Neuronal stem cell (in vitro differentiated cells): ENCODE measurements at regions not wholly inside any gene's neighbourhood (a gene's known extent, or its start where the extent isn't known, plus 50 kb on each side); places are given as distances from the start of the nearest gene placed in this dataset.
A peak's percentile ranks its signal among the peaks of the same experiment; 100 is the strongest.

Experiments used
- DNase-seq: peaks from one replicate; pipeline ENCODE4 v3.0.0-alpha.2; 2013; ENCODE audit warnings: low spot score
- H2AFZ ChIP-seq: one replicate; pipeline ENCODE4 v1.6.1; 2013; ENCODE audit warnings: mild to moderate bottlenecking, low read length, inconsistent platforms
- H2AK5ac ChIP-seq: 2 replicates; pipeline ENCODE4 v1.6.1; 2013; ENCODE audit warnings: low read depth, mild to moderate bottlenecking, inconsistent platforms, low read length, moderate library complexity, mixed read lengths
- H2BK120ac ChIP-seq: 2 replicates; pipeline ENCODE4 v1.6.1; 2013; ENCODE audit warnings: low read depth, mild to moderate bottlenecking, inconsistent platforms, low read length, moderate library complexity, mixed read lengths
- H2BK12ac ChIP-seq: one replicate; pipeline ENCODE4 v1.6.1; 2013; ENCODE audit warnings: low read length, inconsistent platforms
- H2BK15ac ChIP-seq: 2 replicates; pipeline ENCODE4 v1.6.1; 2013; ENCODE audit warnings: mild to moderate bottlenecking, low read length, inconsistent platforms, mixed read lengths
- H2BK5ac ChIP-seq: one replicate; pipeline ENCODE4 v1.6.1; 2013; ENCODE audit warnings: inconsistent platforms, mild to moderate bottlenecking, low read length, moderate library complexity
- H3K14ac ChIP-seq: one replicate; pipeline ENCODE4 v1.6.1; 2013; ENCODE audit warnings: low read length, inconsistent platforms
- H3K18ac ChIP-seq: 2 replicates; pipeline ENCODE4 v1.6.1; 2013; ENCODE audit warnings: low read length, inconsistent platforms
- H3K23ac ChIP-seq: 2 replicates; pipeline ENCODE4 v1.6.1; 2013; ENCODE audit warnings: low read depth, mild to moderate bottlenecking, mixed read lengths, low read length, inconsistent platforms; ENCODE audit not compliant: poor library complexity
- H3K27ac ChIP-seq: replicated peaks from 3 replicates; pipeline ENCODE4 v1.5.1; 2013; ENCODE audit warnings: low read length, inconsistent platforms
- H3K27me3 ChIP-seq, 3 experiments: 2 replicates each; pipeline ENCODE4 v1.6.1; 2013; ENCODE audit warnings: low read length in 3 of 3, mild to moderate bottlenecking in 2 of 3, inconsistent platforms in 1 of 3, low read depth in 1 of 3, mixed read lengths in 1 of 3, moderate library complexity in 1 of 3; ENCODE audit not compliant: control insufficient read depth in 3 of 3, insufficient read depth in 3 of 3
- H3K36me3 ChIP-seq, 2 donors: replicated peaks in 1 of 2; 2 replicates each; pipeline ENCODE4 v1.6.1; 2013; ENCODE audit warnings: low read length in 2 of 2; ENCODE audit not compliant: control insufficient read depth in 2 of 2, insufficient read depth in 2 of 2
- H3K4ac ChIP-seq: 2 replicates; pipeline ENCODE4 v1.6.1; 2013; ENCODE audit warnings: inconsistent platforms, mild to moderate bottlenecking, low read length, moderate library complexity
- H3K4me1 ChIP-seq, 2 donors: 1 replicate in 1 of 2; 2 replicates in 1 of 2; pipeline ENCODE4 v1.6.1; 2013; ENCODE audit warnings: low read length in 2 of 2, low read depth in 1 of 2; ENCODE audit not compliant: control insufficient read depth in 2 of 2, insufficient read depth in 1 of 2
- H3K4me2 ChIP-seq: one replicate; pipeline ENCODE4 v1.6.1; 2013; ENCODE audit warnings: mild to moderate bottlenecking, low read length, inconsistent platforms; ENCODE audit not compliant: insufficient read depth, poor library complexity, severe bottlenecking
- H3K4me3 ChIP-seq, 2 donors: 2 replicates each; pipeline ENCODE4 v1.5.1; 2013; ENCODE audit warnings: low read length in 2 of 2, mild to moderate bottlenecking in 2 of 2, inconsistent platforms in 1 of 2, moderate library complexity in 1 of 2
- H3K79me1 ChIP-seq: one replicate; pipeline ENCODE4 v1.6.1; 2013; ENCODE audit warnings: low read depth, mild to moderate bottlenecking, inconsistent platforms, low read length, moderate library complexity
- H3K9ac ChIP-seq: one replicate; pipeline ENCODE4 v1.6.1; 2013; ENCODE audit warnings: mild to moderate bottlenecking, low read depth, low read length, inconsistent platforms; ENCODE audit not compliant: poor library complexity
- H3K9me3 ChIP-seq, 2 donors: replicated peaks in 1 of 2; 2 replicates each; pipeline versions ENCODE3 to v1.6.1; 2013; ENCODE audit warnings: low read length in 2 of 2, mild to moderate bottlenecking in 2 of 2, inconsistent platforms in 1 of 2, low read depth in 1 of 2, mixed read lengths in 1 of 2, moderate library complexity in 1 of 2; ENCODE audit not compliant: control insufficient read depth in 2 of 2, insufficient read depth in 1 of 2
- H4K8ac ChIP-seq: one replicate; pipeline ENCODE4 v1.6.1; 2013; ENCODE audit warnings: low read depth, mild to moderate bottlenecking, inconsistent platforms, low read length, moderate library complexity
- H4K91ac ChIP-seq: one replicate; pipeline ENCODE4 v1.6.1; 2013; ENCODE audit warnings: low read length, low read depth, mild to moderate bottlenecking, inconsistent platforms; ENCODE audit not compliant: poor library complexity
- WGBS, 2 donors: extraction: QIAGEN DNeasy Blood & Tissue Kit; methylation state at CpG; one replicate each; pipeline ENCODE4 v1.1.7; 2013; ENCODE audit warnings: missing lambda C conversion rate in 2 of 2, mixed read lengths in 1 of 2; ENCODE audit not compliant: insufficient read length in 2 of 2, insufficient replicate concordance in 1 of 2; ENCODE audit errors: extremely low coverage in 2 of 2; 5-methylcytosine and 5-hydroxymethylcytosine counted together

- no peaks in the 10 kb centered on the region for H3K27me3 ChIP-seq
- no peak overlapping the region for H2BK15ac ChIP-seq
- no peak overlapping the region for H3K4me2 ChIP-seq
- no peaks in the 10 kb centered on the region for H3K9me3 ChIP-seq
- no peaks in the 10 kb centered on the region for H3K36me3 ChIP-seq
- no peak overlapping the region for H2AFZ ChIP-seq
- WGBS, 2 donors: no CpG with 5 or more reads among the region's 7 CpGs
- no peak overlapping the region for H3K18ac ChIP-seq
- H3K4ac ChIP-seq: no peak overlapping the region
- H2AK5ac ChIP-seq: no peak overlapping the region
- no peak overlapping the region for H3K4me3 ChIP-seq
- H2BK5ac ChIP-seq: no peak overlapping the region
- no peak overlapping the region for H4K8ac ChIP-seq
- no peak overlapping the region for H4K91ac ChIP-seq
- H2BK12ac ChIP-seq: no peak overlapping the region
- no peak overlapping the region for H3K9ac ChIP-seq
- peak; percentile 14 for DNase-seq
- no peak overlapping the region for H2BK120ac ChIP-seq
- no peaks in the 10 kb centered on the region for H3K4me1 ChIP-seq
- no peak overlapping the region for H3K27ac ChIP-seq
- H3K79me1 ChIP-seq: no peaks in the 10 kb centered on the region
- H3K23ac ChIP-seq: no peak overlapping the region
- no peak overlapping the region for H3K14ac ChIP-seq
Observed at GRCh38 chr20:52379723-52380336, 188.3 kb upstream of the ZFP64 start.

GRCh38 chr20:52372169-52372568, 180.6 kb upstream of the ZFP64 start:
- Histone ChIP-seq H3K14ac (no peak overlapping the region), H2BK15ac (no peak overlapping the region), H3K4me3 (no peak overlapping the region), H3K4ac (no peak overlapping the region), H3K4me2 (no peak overlapping the region), H2AFZ (no peak overlapping the region), H3K9me3 (no peaks in the 10 kb centered on the region), H3K4me1 (no peaks in the 10 kb centered on the region), H3K27me3 (no peaks in the 10 kb centered on the region), H4K91ac (no peak overlapping the region), H2AK5ac (no peak overlapping the region), H3K79me1 (no peaks in the 10 kb centered on the region), H3K18ac (no peak overlapping the region), H3K36me3 (no peaks in the 10 kb centered on the region), H2BK120ac (no peak overlapping the region), H4K8ac (no peak overlapping the region), H3K23ac (no peak overlapping the region), H3K9ac (no peak overlapping the region), H2BK12ac (no peak overlapping the region), H3K27ac (no peak overlapping the region), H2BK5ac (no peak overlapping the region)
- no CpG with 5 or more reads among the region's 4 CpGs for WGBS, 2 donors
- no peak for DNase-seq

GRCh38 chr20:52365688-52366087, 174.1 kb upstream of the ZFP64 start:
- Histone ChIP-seq H3K4me3 (no peak overlapping the region), H3K18ac (no peak overlapping the region), H3K27ac (no peak overlapping the region), H3K4me2 (no peak overlapping the region), H3K4me1 (no peaks in the 10 kb centered on the region), H2BK12ac (no peak overlapping the region), H3K9ac (no peak overlapping the region), H4K8ac (no peak overlapping the region), H3K4ac (no peak overlapping the region), H3K79me1 (no peaks in the 10 kb centered on the region), H2AK5ac (no peak overlapping the region), H2AFZ (no peak overlapping the region), H3K36me3 (no peaks in the 10 kb centered on the region), H3K9me3 (no peaks in the 10 kb centered on the region), H2BK15ac (no peak overlapping the region), H3K23ac (no peak overlapping the region), H3K27me3 (no peaks in the 10 kb centered on the region), H2BK5ac (no peak overlapping the region), H3K14ac (no peak overlapping the region), H2BK120ac (no peak overlapping the region), H4K91ac (no peak overlapping the region)
- no peak for DNase-seq
- WGBS, 2 donors: no CpG with 5 or more reads among the region's 7 CpGs

GRCh38 chr20:52364405-52364804, 172.8 kb upstream of the ZFP64 start:
- H3K9ac ChIP-seq: no peak overlapping the region
- no peak overlapping the region for H2AFZ ChIP-seq
- H3K14ac ChIP-seq: no peak overlapping the region
- no peak overlapping the region for H3K4me2 ChIP-seq
- H3K18ac ChIP-seq: no peak overlapping the region
- H2BK5ac ChIP-seq: no peak overlapping the region
- H4K91ac ChIP-seq: no peak overlapping the region
- H3K79me1 ChIP-seq: no peaks in the 10 kb centered on the region
- H3K4me1 ChIP-seq: no peaks in the 10 kb centered on the region
- H2AK5ac ChIP-seq: no peak overlapping the region
- H3K27ac ChIP-seq: no peak overlapping the region
- H3K4ac ChIP-seq: no peak overlapping the region
- DNase-seq: no peak
- no CpG with 5 or more reads among the region's 1 CpG for WGBS, 2 donors
- H3K27me3 ChIP-seq: no peaks in the 10 kb centered on the region
- H4K8ac ChIP-seq: no peak overlapping the region
- no peak overlapping the region for H2BK120ac ChIP-seq
- no peak overlapping the region for H2BK12ac ChIP-seq
- no peaks in the 10 kb centered on the region for H3K9me3 ChIP-seq
- H2BK15ac ChIP-seq: no peak overlapping the region
- no peak overlapping the region for H3K4me3 ChIP-seq
- H3K23ac ChIP-seq: no peak overlapping the region
- H3K36me3 ChIP-seq: no peaks in the 10 kb centered on the region
